ENCODE measurements at regions not wholly inside any gene's neighbourhood (a gene's known extent, or its start where the extent isn't known, plus 50 kb on each side); places are given as distances from the start of the nearest gene placed in this dataset.

GRCh38 chr9:18393340-18394130 is 80.4 kb upstream of the ADAMTSL1 start:
- H3K4me3 Mint-ChIP-seq, result no peak overlapping the region
- DNase-seq (ENCODE audit: low spot score), result no peak
- H3K27me3 Mint-ChIP-seq (ENCODE audit: low read depth), result no peaks in the 10 kb centered on the region
- no peaks in the 10 kb centered on the region for H3K36me3 Mint-ChIP-seq (ENCODE audit: low read depth)
- H3K27ac Mint-ChIP-seq, result no peak overlapping the region
- no peaks in the 10 kb centered on the region for H3K4me1 Mint-ChIP-seq (ENCODE audit: low read depth)
- no peaks in the 10 kb centered on the region for H3K9me3 Mint-ChIP-seq

GRCh38 chr9:18394847-18395351 is 79.1 kb upstream of the ADAMTSL1 start:
- Mint-ChIP-seq H3K4me3 (no peak overlapping the region), H3K4me1 (ENCODE audit: low read depth) (no peaks in the 10 kb centered on the region), H3K27ac (no peak overlapping the region), H3K9me3 (no peaks in the 10 kb centered on the region), H3K36me3 (ENCODE audit: low read depth) (no peaks in the 10 kb centered on the region), H3K27me3 (ENCODE audit: low read depth) (no peaks in the 10 kb centered on the region)
- no peak for DNase-seq (ENCODE audit: low spot score)

- Mint-ChIP-seq H3K36me3 (ENCODE audit: low read depth) (no peaks in the 10 kb centered on the region), H3K27me3 (ENCODE audit: low read depth) (no peaks in the 10 kb centered on the region), H3K4me1 (ENCODE audit: low read depth) (no peaks in the 10 kb centered on the region), H3K9me3 (no peaks in the 10 kb centered on the region), H3K27ac (no peak overlapping the region), H3K4me3 (no peak overlapping the region)
- DNase-seq (ENCODE audit: low spot score), result no peak
Measured at GRCh38 chr9:18396102-18396728, 77.7 kb upstream of the ADAMTSL1 start.

GRCh38 chr9:18397076-18397475 is 76.9 kb upstream of the ADAMTSL1 start:
- H3K27me3 Mint-ChIP-seq (ENCODE audit: low read depth), result no peaks in the 10 kb centered on the region
- no peaks in the 10 kb centered on the region for H3K9me3 Mint-ChIP-seq
- no peak for DNase-seq (ENCODE audit: low spot score)
- H3K4me3 Mint-ChIP-seq, result no peak overlapping the region
- H3K4me1 Mint-ChIP-seq (ENCODE audit: low read depth), result no peaks in the 10 kb centered on the region
- no peak overlapping the region for H3K27ac Mint-ChIP-seq
- no peaks in the 10 kb centered on the region for H3K36me3 Mint-ChIP-seq (ENCODE audit: low read depth)

- Mint-ChIP-seq H3K36me3 (ENCODE audit: low read depth) (no peaks in the 10 kb centered on the region), H3K27me3 (ENCODE audit: low read depth) (no peaks in the 10 kb centered on the region), H3K4me1 (ENCODE audit: low read depth) (no peaks in the 10 kb centered on the region), H3K27ac (no peak overlapping the region), H3K9me3 (no peaks in the 10 kb centered on the region), H3K4me3 (no peak overlapping the region)
- no peak for DNase-seq (ENCODE audit: low spot score)
Measured at GRCh38 chr9:18398038-18398437, 75.9 kb upstream of the ADAMTSL1 start.

GRCh38 chr9:18404434-18405029 is 69.4 kb upstream of the ADAMTSL1 start:
- Mint-ChIP-seq H3K27ac (no peak overlapping the region), H3K4me1 (ENCODE audit: low read depth) (no peaks in the 10 kb centered on the region), H3K9me3 (no peaks in the 10 kb centered on the region), H3K36me3 (ENCODE audit: low read depth) (no peaks in the 10 kb centered on the region), H3K27me3 (ENCODE audit: low read depth) (no peaks in the 10 kb centered on the region), H3K4me3 (no peak overlapping the region)
- no peak for DNase-seq (ENCODE audit: low spot score)

GRCh38 chr9:18405240-18405639 is 68.7 kb upstream of the ADAMTSL1 start:
- Mint-ChIP-seq H3K27me3 (ENCODE audit: low read depth) (no peaks in the 10 kb centered on the region), H3K4me1 (ENCODE audit: low read depth) (no peaks in the 10 kb centered on the region), H3K9me3 (no peaks in the 10 kb centered on the region), H3K4me3 (no peak overlapping the region), H3K36me3 (ENCODE audit: low read depth) (no peaks in the 10 kb centered on the region), H3K27ac (no peak overlapping the region)
- no peak for DNase-seq (ENCODE audit: low spot score)

- Mint-ChIP-seq H3K27ac (no peak overlapping the region), H3K4me1 (ENCODE audit: low read depth) (no peaks in the 10 kb centered on the region), H3K36me3 (ENCODE audit: low read depth) (no peaks in the 10 kb centered on the region), H3K9me3 (no peaks in the 10 kb centered on the region), H3K27me3 (ENCODE audit: low read depth) (no peaks in the 10 kb centered on the region), H3K4me3 (no peak overlapping the region)
- DNase-seq (ENCODE audit: low spot score), result no peak
Measured at GRCh38 chr9:18410983-18411382, 63.0 kb upstream of the ADAMTSL1 start.

GRCh38 chr9:18421391-18421790 is 52.6 kb upstream of the ADAMTSL1 start:
- Mint-ChIP-seq H3K27ac (no peak overlapping the region), H3K27me3 (ENCODE audit: low read depth) (no peaks in the 10 kb centered on the region), H3K36me3 (ENCODE audit: low read depth) (no peaks in the 10 kb centered on the region), H3K4me3 (no peak overlapping the region), H3K9me3 (no peaks in the 10 kb centered on the region), H3K4me1 (ENCODE audit: low read depth) (no peaks in the 10 kb centered on the region)
- no peak for DNase-seq (ENCODE audit: low spot score)

GRCh38 chr9:18422296-18423036 is 51.5 kb upstream of the ADAMTSL1 start:
- Mint-ChIP-seq H3K27ac (no peak overlapping the region), H3K36me3 (ENCODE audit: low read depth) (no peaks in the 10 kb centered on the region), H3K9me3 (no peaks in the 10 kb centered on the region), H3K27me3 (ENCODE audit: low read depth) (no peaks in the 10 kb centered on the region), H3K4me3 (no peak overlapping the region), H3K4me1 (ENCODE audit: low read depth) (no peaks in the 10 kb centered on the region)
- no peak for DNase-seq (ENCODE audit: low spot score)

GRCh38 chr9:18423791-18424531 is 50.0 kb upstream of the ADAMTSL1 start:
- H3K36me3 Mint-ChIP-seq (ENCODE audit: low read depth), result no peaks in the 10 kb centered on the region
- H3K4me1 Mint-ChIP-seq (ENCODE audit: low read depth), result no peaks in the 10 kb centered on the region
- no peak for DNase-seq (ENCODE audit: low spot score)
- no peak overlapping the region for H3K27ac Mint-ChIP-seq
- no peak overlapping the region for H3K4me3 Mint-ChIP-seq
- H3K9me3 Mint-ChIP-seq, result no peaks in the 10 kb centered on the region
- H3K27me3 Mint-ChIP-seq (ENCODE audit: low read depth), result no peaks in the 10 kb centered on the region

Measured in T-helper 2 cell treated with Interferon-gamma antibody and Interleukin-4, amounts not matched to agents 5 μg/mL and 100 μg/mL, for 36 hours (primary cell).